AG09309 (cell line): ENCODE measurements at regions not wholly inside any gene's neighbourhood (a gene's known extent, or its start where the extent isn't known, plus 50 kb on each side); places are given as distances from the start of the nearest gene placed in this dataset.

Source experiments
- DNase-seq: peaks from one replicate; pipeline ENCODE4 v3.0.0-alpha.2; 2010; ENCODE audit warnings: low read depth
- H3K4me3 ChIP-seq: 2 replicates; pipeline ENCODE4 v1.5.1; 2011; ENCODE audit warnings: mild to moderate bottlenecking, low read depth, low read length, moderate library complexity; ENCODE audit not compliant: control insufficient read depth
- CTCF ChIP-seq: IDR thresholded peaks from 2 replicates; pipeline ENCODE4 v1.5.1; 2011; ENCODE audit warnings: mild to moderate bottlenecking, low read depth, low read length, inconsistent platforms; ENCODE audit not compliant: insufficient read depth, control insufficient read depth; ENCODE audit errors: missing control alignments

- no peak overlapping the region for H3K4me3 ChIP-seq
- no peak for DNase-seq
- no peak for TF ChIP-seq CTCF
Measured at GRCh38 chr18:10330428-10330827, 124.0 kb upstream of the APCDD1 start.

GRCh38 chr18:10332452-10332851, 122.0 kb upstream of the APCDD1 start:
- TF ChIP-seq CTCF = no peak
- no peak for DNase-seq
- no peak overlapping the region for H3K4me3 ChIP-seq

- TF ChIP-seq CTCF = no peak
- H3K4me3 ChIP-seq = no peak overlapping the region
- DNase-seq = no peak
Measured at GRCh38 chr18:10336749-10337350, 117.6 kb upstream of the APCDD1 start.

- H3K4me3 ChIP-seq = no peak overlapping the region
- no peak for TF ChIP-seq CTCF
- no peak for DNase-seq
Measured at GRCh38 chr18:10340821-10341220, 113.6 kb upstream of the APCDD1 start.

- no peak overlapping the region for H3K4me3 ChIP-seq
- no peak for TF ChIP-seq CTCF
- DNase-seq = no peak
Measured at GRCh38 chr18:10343778-10344177, 110.7 kb upstream of the APCDD1 start.

GRCh38 chr18:10346749-10347415, 107.6 kb upstream of the APCDD1 start:
- no peak for DNase-seq
- TF ChIP-seq CTCF = no peak
- no peak overlapping the region for H3K4me3 ChIP-seq
